ENCODE measurements at regions not wholly inside any gene's neighbourhood (a gene's known extent, or its start where the extent isn't known, plus 50 kb on each side); places are given as distances from the start of the nearest gene placed in this dataset.
"Not testable (repeated sequence)": the region's sequence is repeated elsewhere in the genome, so short reads cannot be mapped to it uniquely, and the experiment has no call there.

DNA sequence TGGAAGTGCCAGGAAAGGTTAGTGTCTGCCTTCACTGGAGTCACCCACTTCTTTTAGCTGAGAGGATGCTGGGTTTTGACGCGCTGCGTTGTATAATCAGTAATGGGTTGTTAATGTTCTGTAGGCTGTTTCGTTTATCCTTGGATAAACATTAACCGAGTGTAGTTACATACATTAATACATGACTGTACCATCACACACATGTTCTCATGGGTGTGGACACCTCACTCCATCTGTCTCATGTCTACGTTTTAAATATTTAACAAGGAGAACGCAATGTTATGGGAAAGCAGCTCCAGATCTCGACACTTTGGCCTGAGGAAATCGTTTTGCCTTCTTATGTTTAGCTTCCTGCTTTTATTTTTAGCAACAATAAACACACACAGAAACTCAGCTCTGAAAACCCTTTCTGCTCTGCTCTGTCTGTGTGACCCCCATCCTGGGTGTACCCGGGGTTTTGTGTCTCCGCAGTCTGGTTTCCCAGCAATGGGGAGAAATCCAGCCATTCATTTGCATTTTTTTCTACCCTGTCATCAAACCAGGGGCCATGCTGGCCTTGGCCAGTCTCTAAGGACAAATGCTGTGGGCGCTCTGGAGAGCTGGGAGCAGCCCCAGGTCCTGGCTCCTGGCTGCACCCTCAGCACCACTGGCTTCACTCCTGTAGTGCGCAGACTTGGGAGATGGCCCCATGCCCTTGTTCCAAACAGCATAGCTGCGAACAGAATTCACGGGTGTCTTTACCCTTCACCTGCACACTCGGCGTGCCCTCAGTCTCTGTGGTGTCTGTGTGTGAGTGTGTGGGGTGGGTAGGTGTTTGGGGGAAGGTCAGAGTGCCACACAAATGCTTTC is 110.8 kb downstream of the ERMARD start:
- 13 to 90% (median 78%) methylated on average over 2 to 9 of the region's 17 CpGs; no CpG with 5 or more reads in 2 of the 10 experiments for WGBS, 10 experiments
- Histone ChIP-seq H3K4me3 (no peak overlapping the region), H3K27ac (no peak overlapping the region), H3K4me1 (replicated peaks in 1 of 2) (peaks cover 0 to 8% of the 10 kb centered on the region in 2 donors)
- ATAC-seq (replicated peaks in 6 of 8) = peak in 6 of 8 experiments; percentile 26 to 94 (median 52)
- in situ Hi-C loops (cut with MboI; ENCODE audit: low pct_unique_long_range_greater_than_20kb in 2 of 9, low sequenced_read_pairs in 9 of 9, unreplicated experiment in 9 of 9) = no loop called here

DNA sequence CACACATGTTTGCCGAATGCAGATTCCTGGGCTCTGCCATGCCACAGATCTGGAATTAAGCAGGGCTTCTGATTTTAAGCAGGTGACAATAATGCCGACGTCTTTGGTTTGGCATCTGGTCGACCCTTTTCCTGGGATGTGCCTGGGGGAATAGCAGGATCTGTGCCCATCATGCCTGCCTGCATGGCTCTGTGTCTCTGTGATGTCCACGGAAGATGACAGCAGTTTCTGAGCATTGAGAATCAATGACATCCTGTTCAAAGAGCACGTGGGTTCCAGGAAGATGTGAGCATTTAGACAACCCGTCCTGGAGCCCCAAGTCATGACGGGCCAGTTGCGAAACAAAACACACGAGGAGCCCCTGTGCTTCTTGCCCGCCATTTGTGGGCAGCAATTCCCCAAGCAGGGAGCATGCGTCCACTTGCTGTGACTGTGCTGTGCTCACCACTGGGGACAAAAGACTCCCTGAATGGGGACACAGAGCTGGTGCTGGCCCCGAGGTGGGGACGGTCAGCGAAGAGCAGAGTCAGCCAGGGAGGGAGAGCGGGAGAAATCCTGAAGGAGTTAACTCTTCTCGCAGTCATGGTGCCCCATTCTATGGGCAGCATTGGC is 110.1 kb downstream of the ERMARD start:
- H3K27ac ChIP-seq = no peak overlapping the region
- ATAC-seq (replicated peaks in 6 of 8) = no peak
- peaks cover 0 to 8% of the 10 kb centered on the region in 2 donors for H3K4me1 ChIP-seq (replicated peaks in 1 of 2)
- WGBS, 10 experiments = 20 to 89% (median 66%) methylated on average over 1 to 13 of the region's 17 CpGs; no CpG with 5 or more reads in 3 of the 10 experiments
- in situ Hi-C loops (cut with MboI; ENCODE audit: low pct_unique_long_range_greater_than_20kb in 2 of 9, low sequenced_read_pairs in 9 of 9, unreplicated experiment in 9 of 9) = no loop called here
- H3K4me3 ChIP-seq = no peak overlapping the region

DNA sequence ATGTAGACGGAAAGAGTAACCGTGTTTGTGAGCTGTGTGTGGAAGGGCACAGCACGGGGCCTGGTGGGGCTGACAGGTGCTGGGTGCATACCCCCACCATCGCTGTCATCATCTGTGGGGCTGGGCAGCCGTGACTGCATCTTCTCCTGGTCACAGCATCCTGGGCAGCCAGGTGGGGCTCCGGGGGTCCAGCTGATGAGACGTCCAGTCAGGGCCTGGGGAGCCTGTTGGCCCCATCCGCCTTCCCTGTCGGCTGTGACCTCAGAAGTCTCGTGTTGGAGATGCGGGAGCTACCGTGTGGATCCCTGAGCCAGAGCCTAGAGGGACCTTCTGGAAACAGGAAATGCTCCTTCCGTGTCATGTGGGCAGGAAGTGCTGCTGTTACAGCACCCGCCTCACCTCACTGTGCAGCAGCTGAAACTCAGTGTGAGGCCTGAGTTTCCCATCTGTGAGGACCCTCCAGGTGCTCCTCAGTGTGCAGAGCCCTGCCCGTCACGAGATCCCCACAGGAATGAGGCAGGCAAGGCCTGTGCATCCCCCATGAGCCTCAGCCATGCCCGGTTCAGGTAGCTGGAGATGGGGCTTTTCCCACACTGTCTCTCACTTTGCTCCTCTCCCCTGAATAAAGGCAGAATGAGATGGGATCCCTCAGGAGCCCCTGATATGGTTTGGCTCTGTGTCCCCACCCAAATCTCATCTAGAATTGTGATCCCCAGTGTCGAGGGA is 108.7 kb downstream of the ERMARD start:
- WGBS, 10 experiments = 60 to 100% (median 86%) methylated on average over 2 to 8 of the region's 18 CpGs; no CpG with 5 or more reads in 6 of the 10 experiments
- no peak overlapping the region for H3K4me3 ChIP-seq
- H3K4me1 ChIP-seq (replicated peaks in 1 of 2) = peaks cover 0 to 8% of the 10 kb centered on the region in 2 donors
- ATAC-seq (replicated peaks in 6 of 8) = no peak
- H3K27ac ChIP-seq = no peak overlapping the region
- in situ Hi-C loops (cut with MboI; ENCODE audit: low pct_unique_long_range_greater_than_20kb in 2 of 9, low sequenced_read_pairs in 9 of 9, unreplicated experiment in 9 of 9) = no loop called here

DNA sequence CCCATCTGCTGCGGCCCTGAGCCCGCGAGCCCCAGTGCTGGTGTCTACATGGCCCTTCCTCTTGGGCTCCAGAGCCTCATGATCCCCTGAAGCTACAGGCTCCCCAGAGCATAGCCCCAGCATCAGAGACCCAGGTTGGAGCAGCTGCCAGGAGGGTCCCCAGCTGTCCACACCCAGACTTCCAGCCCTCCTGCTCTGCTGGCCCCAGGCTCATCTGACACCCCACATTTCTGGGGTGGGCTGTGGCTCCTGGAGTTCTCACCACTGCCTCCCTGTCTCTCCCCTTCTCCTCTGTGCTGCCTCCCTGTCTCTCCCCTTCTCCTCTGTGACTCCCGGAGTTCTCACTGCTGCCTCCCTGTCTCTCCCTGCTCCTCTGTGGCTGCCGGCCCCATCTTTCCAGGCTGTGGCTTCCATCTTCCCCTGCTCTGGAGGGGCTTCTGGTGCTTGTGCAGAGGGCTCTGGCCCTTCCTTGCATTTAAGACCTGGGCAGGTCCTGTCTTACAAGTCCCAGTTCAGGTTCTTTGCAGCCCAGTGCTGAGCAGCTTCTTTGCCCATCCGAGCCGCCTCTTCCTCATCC is 108.1 kb downstream of the ERMARD start:
- 17 to 100% (median 100%) methylated on average over 1 to 4 of the region's 7 CpGs; no CpG with 5 or more reads in 4 of the 10 experiments for WGBS, 10 experiments
- in situ Hi-C loops (cut with MboI; ENCODE audit: low pct_unique_long_range_greater_than_20kb in 2 of 9, low sequenced_read_pairs in 9 of 9, unreplicated experiment in 9 of 9) = no loop called here
- no peak overlapping the region for H3K4me3 ChIP-seq
- no peak for ATAC-seq (replicated peaks in 6 of 8)
- no peak overlapping the region for H3K27ac ChIP-seq
- peaks cover 0 to 8% of the 10 kb centered on the region in 2 donors for H3K4me1 ChIP-seq (replicated peaks in 1 of 2)

DNA sequence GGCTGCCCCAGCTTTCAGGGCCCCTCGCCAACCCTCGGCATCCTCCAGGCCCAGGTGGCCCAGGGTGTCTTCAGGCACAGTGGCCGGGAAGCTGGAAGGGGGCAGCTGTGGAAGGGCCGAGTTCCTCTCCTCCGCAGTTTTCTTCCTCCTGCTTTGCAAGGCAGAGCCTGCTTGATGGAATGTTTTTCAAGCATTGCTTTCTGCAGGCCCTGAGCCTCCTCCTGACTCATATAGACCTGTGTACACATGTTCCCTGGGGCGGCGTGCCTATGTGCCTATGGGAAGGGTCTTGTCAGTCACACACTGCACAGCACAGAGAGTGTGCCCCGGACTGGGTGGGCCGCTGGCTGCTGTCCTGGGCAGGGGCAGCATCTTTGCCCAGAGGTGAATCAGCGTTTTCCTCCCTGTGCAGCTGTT is 107.5 kb downstream of the ERMARD start:
- ATAC-seq (replicated peaks in 6 of 8) = no peak
- Histone ChIP-seq H3K27ac (no peak overlapping the region), H3K4me3 (no peak overlapping the region), H3K4me1 (replicated peaks in 1 of 2) (peaks cover 0 to 8% of the 10 kb centered on the region in 2 donors)
- 86 to 100% methylated on average over 1 to 4 of the region's 10 CpGs; no CpG with 5 or more reads in 8 of the 10 experiments for WGBS, 10 experiments
- in situ Hi-C loops (cut with MboI; ENCODE audit: low pct_unique_long_range_greater_than_20kb in 2 of 9, low sequenced_read_pairs in 9 of 9, unreplicated experiment in 9 of 9) = no loop called here

DNA sequence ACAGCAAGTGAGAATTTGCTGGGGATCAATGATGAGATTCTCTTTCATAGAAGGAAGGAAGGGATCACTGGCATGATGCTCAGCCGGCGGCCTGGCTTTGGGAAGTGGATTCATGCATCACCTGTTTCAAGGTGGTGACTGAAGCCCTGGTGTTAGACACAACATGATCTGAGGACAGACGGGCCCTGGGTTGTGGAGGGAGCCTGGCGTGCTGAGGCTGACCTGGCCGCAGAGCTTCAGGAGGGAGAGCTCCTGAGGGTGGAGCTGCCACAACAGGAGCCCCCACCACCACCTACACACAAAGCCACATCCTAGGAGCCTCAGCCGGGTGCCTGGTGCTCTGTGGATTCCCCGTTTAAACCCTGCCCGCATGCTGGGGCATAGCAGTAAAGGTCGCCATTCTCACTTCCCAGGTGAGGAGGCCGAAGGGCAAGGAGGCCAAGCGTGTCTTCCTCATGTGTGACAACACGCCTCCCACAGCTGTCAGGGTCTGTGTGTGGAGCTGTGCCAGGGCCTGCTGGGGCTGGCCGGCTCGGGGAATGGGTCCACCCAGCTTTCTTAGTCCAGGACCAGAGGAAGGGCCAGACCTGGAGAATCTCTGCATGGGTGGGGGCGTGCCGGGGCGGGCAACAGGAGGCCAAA is 107.0 kb downstream of the ERMARD start:
- no peak for ATAC-seq (replicated peaks in 6 of 8)

DNA sequence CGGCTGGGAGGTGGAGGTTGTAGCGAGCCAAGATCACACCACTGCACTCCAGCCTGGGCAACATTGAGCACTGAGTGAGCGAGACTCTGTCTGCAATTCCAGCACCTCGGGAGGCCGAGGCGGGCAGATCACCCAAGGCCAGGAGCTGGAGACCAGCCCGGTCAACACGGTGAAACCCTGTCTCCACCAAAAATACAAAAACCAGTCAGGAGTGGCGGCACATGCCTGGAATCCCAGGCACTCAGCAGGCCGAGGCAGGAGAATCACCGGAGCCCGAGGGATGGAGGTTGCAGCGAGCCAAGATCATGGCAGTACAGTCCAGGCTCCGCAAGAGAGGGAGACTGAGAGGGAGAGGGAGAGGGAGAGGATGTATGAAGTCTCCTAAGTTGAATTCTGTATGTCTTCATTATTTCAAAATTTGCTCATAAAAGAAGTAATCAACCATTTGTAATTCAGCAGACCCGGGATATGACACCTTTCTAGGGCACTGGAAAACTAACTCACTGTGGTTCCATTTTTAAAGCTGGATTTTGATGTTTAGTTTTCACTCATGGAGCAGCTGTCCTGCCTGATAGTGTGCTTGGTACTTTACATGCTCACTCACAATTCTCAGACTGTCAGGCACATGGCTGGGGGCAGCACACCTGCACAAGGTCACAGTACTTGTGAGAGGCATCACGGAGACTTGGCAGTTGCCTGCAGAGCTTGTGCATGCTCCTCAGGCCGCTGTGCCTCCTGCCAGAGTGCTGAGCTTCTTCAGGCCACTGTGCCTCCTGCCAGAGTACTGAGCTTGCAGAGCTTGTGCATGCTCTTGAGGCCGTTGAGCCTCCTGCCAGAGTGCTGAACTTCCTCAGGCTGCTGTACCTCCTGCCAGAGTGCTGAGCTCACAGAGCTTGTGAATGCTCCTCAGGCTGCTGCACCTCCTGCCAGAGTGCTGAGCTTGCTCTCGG is 106.2 kb downstream of the ERMARD start:
- Histone ChIP-seq H3K4me1 (replicated peaks in 1 of 2) (peaks cover 0 to 6% of the 10 kb centered on the region in 2 donors), H3K27ac (no peak overlapping the region), H3K4me3 (no peak overlapping the region)
- in situ Hi-C loops (cut with MboI; ENCODE audit: low pct_unique_long_range_greater_than_20kb in 2 of 9, low sequenced_read_pairs in 9 of 9, unreplicated experiment in 9 of 9) = no loop called here
- ATAC-seq (replicated peaks in 6 of 8) = no peak
- 17 to 100% (median 87%) methylated on average over 1 to 7 of the region's 19 CpGs; no CpG with 5 or more reads in 3 of the 10 experiments for WGBS, 10 experiments

More for the DNA sequence above, 107.0 kb downstream of the ERMARD start:
- in situ Hi-C loops (cut with MboI; ENCODE audit: low pct_unique_long_range_greater_than_20kb in 2 of 9, low sequenced_read_pairs in 9 of 9, unreplicated experiment in 9 of 9) = no loop called here
- WGBS, 10 experiments = 20 to 100% (median 71%) methylated on average over 1 to 4 of the region's 17 CpGs; no CpG with 5 or more reads in 4 of the 10 experiments
- no peak overlapping the region for H3K27ac ChIP-seq
- H3K4me1 ChIP-seq (replicated peaks in 1 of 2) = peaks cover 0 to 8% of the 10 kb centered on the region in 2 donors
- no peak overlapping the region for H3K4me3 ChIP-seq

DNA sequence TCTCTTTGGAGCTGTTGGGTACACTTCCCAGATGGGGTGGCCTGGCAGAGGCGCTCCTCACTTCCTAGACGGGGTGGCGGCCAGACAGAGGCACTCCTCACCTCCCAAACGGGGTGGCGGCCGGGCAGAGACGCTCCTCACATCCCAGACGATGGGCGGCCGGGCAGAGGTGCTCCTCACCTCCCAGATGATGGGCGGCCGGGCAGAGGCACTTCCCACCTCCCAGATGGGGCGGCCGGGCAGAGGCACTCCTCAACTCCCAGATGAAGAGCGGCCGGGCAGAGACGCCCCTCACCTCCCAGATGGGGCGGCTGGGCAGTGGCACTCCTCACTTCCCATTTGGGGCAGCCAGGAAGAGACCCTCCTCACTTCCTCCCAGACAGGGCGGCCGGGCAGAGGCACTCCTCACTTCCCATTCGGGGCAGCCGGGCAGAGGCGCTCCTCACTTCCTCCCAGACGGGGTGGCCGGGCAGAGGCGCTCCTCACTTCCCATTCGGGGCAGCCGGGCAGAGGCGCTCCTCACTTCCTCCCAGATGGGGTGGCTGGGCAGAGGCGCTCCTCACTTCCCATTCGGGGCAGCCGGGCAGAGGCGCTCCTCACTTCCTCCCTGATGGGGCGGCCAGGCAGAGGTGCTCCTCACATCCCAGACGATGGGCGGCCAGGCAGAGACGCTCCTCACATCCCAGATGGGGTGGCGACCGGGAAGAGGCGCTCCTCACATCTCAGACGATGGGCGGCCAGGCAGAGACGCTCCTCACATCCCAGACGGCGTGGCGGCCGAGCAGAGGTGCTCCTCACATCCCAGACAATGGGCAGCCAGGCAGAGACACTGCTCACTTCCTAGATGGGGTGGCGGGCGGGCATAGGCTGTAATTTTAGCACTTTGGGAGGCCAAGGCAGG is 105.3 kb downstream of the ERMARD start:
- H3K4me1 ChIP-seq (replicated peaks in 1 of 2); in situ Hi-C loops (cut with MboI; ENCODE audit: low pct_unique_long_range_greater_than_20kb in 2 of 9, low sequenced_read_pairs in 9 of 9, unreplicated experiment in 9 of 9); H3K27ac ChIP-seq; H3K4me3 ChIP-seq; ATAC-seq (replicated peaks in 6 of 8): not testable (repeated sequence)
- WGBS, 10 experiments = 80 to 100% methylated on average over 1 of the region's 49 CpGs; no CpG with 5 or more reads in 8 of the 10 experiments

DNA sequence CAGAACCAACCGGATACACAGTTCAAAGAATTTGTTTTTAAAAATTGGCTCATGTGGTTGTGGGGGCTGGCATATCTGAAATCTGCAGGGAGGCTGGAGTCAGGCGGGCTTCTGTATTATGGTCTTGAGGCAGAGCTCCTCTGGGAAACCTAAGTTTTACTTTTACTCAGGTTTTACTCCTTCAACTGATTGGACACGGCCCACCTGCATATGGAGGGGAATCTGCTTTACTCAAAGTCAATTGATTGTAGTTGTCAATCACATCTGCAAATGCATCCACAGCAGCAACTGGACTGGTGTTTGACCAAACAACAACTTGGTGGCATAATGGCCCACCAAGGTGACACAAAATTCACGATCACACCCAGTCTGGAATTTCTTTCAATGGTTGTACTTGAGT is 103.4 kb downstream of the ERMARD start:
- 0 to 100% (median 89%) methylated on average over 1 to 3 of the region's 4 CpGs; no CpG with 5 or more reads in 3 of the 10 experiments for WGBS, 10 experiments
- Histone ChIP-seq H3K4me3 (no peak overlapping the region), H3K4me1 (replicated peaks in 1 of 2) (peaks cover 6 to 12% of the 10 kb centered on the region in 2 donors), H3K27ac (no peak overlapping the region)
- in situ Hi-C loops (cut with MboI; ENCODE audit: low pct_unique_long_range_greater_than_20kb in 2 of 9, low sequenced_read_pairs in 9 of 9, unreplicated experiment in 9 of 9) = no loop called here
- no peak for ATAC-seq (replicated peaks in 6 of 8)

DNA sequence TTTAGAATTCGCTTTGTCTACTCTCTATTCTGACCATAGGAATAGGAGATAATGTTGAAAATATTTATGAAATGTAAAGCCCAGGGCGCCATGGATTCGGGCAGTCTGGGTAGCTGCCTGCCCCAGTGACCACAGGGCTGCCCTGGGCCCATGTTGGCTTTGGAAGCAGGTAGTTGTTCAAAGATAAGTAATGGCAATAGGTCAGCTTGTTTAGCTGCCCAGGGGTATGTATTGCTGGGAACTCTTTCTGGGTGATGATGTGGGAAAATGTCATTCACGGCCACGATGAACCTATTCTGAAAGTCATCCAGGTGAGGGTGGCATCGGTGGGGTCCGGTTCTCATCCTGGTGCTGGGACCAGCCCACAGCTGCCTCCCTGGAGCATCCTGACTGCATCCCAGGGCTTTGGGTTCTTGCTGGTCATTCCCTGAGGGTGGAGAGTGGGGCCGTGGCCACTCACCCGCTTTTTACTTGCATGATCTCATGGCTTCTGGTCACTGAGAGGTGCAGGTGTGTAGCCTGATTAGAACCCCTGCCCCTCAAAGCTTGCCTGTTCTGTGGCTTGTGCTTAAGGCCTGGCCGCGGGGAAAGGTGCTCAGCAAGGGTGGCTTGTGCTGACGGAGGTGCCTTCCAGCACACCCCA is 102.8 kb downstream of the ERMARD start:
- Histone ChIP-seq H3K4me3 (no peak overlapping the region), H3K4me1 (replicated peaks in 1 of 2) (peaks cover 6 to 19% of the 10 kb centered on the region in 2 donors), H3K27ac (no peak overlapping the region)
- 18 to 100% (median 86%) methylated on average over 1 to 7 of the region's 12 CpGs; no CpG with 5 or more reads in 1 of the 10 experiments for WGBS, 10 experiments
- in situ Hi-C loops (cut with MboI; ENCODE audit: low pct_unique_long_range_greater_than_20kb in 2 of 9, low sequenced_read_pairs in 9 of 9, unreplicated experiment in 9 of 9) = no loop called here
- no peak for ATAC-seq (replicated peaks in 6 of 8)
